ENCODE measurements at regions not wholly inside any gene's neighbourhood (a gene's known extent, or its start where the extent isn't known, plus 50 kb on each side); places are given as distances from the start of the nearest gene placed in this dataset.
"Not testable (repeated sequence)": the region's sequence is repeated elsewhere in the genome, so short reads cannot be mapped to it uniquely, and the experiment has no call there.

GRCh38 chr6:67839818-67840217 lies 795.3 kb upstream of the ADGRB3 start:
- no peak overlapping the region for H3K9ac ChIP-seq (ENCODE audit: low read length in 2 of 2)
- no peaks in the 10 kb centered on the region for H3K4me1 ChIP-seq (ENCODE audit: control insufficient read depth, insufficient read depth, low read length)
- no peaks in the 10 kb centered on the region for H3K27me3 ChIP-seq (ENCODE audit: control insufficient read depth in 1 of 2, insufficient read depth in 2 of 2, low read length in 2 of 2)
- H3K27ac ChIP-seq (ENCODE audit: low read length), result no peak overlapping the region
- H3K9me3 ChIP-seq (ENCODE audit: control insufficient read depth in 2 of 2, low read length in 2 of 2), result peaks cover 0 to 4% of the 10 kb centered on the region in 2 donors
- no peak overlapping the region for H3K4me3 ChIP-seq (ENCODE audit: low read length in 2 of 2)
- H3K36me3 ChIP-seq (ENCODE audit: control insufficient read depth in 2 of 2, insufficient read depth in 2 of 2, low read length in 2 of 2), result no peaks in the 10 kb centered on the region

GRCh38 chr6:67825201-67825895 lies 809.7 kb upstream of the ADGRB3 start:
- Histone ChIP-seq H3K27ac (ENCODE audit: low read length) (no peak overlapping the region), H3K9me3 (ENCODE audit: control insufficient read depth in 2 of 2, low read length in 2 of 2) (no peaks in the 10 kb centered on the region), H3K27me3 (ENCODE audit: control insufficient read depth in 1 of 2, insufficient read depth in 2 of 2, low read length in 2 of 2) (no peaks in the 10 kb centered on the region), H3K9ac (ENCODE audit: low read length in 2 of 2) (no peak overlapping the region), H3K4me1 (ENCODE audit: control insufficient read depth, insufficient read depth, low read length) (no peaks in the 10 kb centered on the region), H3K36me3 (ENCODE audit: control insufficient read depth in 2 of 2, insufficient read depth in 2 of 2, low read length in 2 of 2) (no peaks in the 10 kb centered on the region), H3K4me3 (ENCODE audit: low read length in 2 of 2) (no peak overlapping the region)

DNA sequence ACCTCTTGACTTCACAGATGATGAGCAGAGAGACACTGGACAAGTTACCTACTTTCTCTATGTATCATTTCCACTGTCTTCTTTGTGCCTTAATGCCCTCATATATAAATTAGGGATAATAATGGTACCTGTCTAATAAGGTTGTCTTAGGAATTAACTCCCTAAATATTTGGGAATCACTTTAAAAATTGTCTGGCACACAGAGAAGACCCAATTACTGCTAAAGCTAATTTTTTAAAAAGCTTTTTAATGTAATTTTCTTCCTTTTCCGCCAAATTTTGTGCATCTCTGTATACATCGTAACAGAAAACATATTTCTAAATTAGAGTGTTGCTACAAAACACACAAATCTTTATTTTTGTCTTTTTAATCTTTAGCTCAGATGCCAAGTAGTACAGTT lies 816.8 kb upstream of the ADGRB3 start:
- Histone ChIP-seq H3K27me3 (ENCODE audit: control insufficient read depth in 1 of 2, insufficient read depth in 2 of 2, low read length in 2 of 2) (no peaks in the 10 kb centered on the region), H3K4me1 (ENCODE audit: control insufficient read depth, insufficient read depth, low read length) (no peaks in the 10 kb centered on the region), H3K27ac (ENCODE audit: low read length) (no peak overlapping the region), H3K36me3 (ENCODE audit: control insufficient read depth in 2 of 2, insufficient read depth in 2 of 2, low read length in 2 of 2) (no peaks in the 10 kb centered on the region), H3K9me3 (ENCODE audit: control insufficient read depth in 2 of 2, low read length in 2 of 2) (no peaks in the 10 kb centered on the region), H3K4me3 (ENCODE audit: low read length in 2 of 2) (no peak overlapping the region), H3K9ac (ENCODE audit: low read length in 2 of 2) (no peak overlapping the region)

- Histone ChIP-seq H3K4me1 (ENCODE audit: control insufficient read depth, insufficient read depth, low read length) (no peaks in the 10 kb centered on the region), H3K9ac (ENCODE audit: low read length in 2 of 2) (no peak overlapping the region), H3K36me3 (ENCODE audit: control insufficient read depth in 2 of 2, insufficient read depth in 2 of 2, low read length in 2 of 2) (no peaks in the 10 kb centered on the region), H3K4me3 (ENCODE audit: low read length in 2 of 2) (no peak overlapping the region), H3K27ac (ENCODE audit: low read length) (no peak overlapping the region), H3K9me3 (ENCODE audit: control insufficient read depth in 2 of 2, low read length in 2 of 2) (peaks cover 0 to 4% of the 10 kb centered on the region in 2 donors), H3K27me3 (ENCODE audit: control insufficient read depth in 1 of 2, insufficient read depth in 2 of 2, low read length in 2 of 2) (no peaks in the 10 kb centered on the region)
Observed at GRCh38 chr6:67815623-67816022, 819.5 kb upstream of the ADGRB3 start.

GRCh38 chr6:67814262-67814661 lies 820.8 kb upstream of the ADGRB3 start:
- Histone ChIP-seq H3K9me3 (ENCODE audit: control insufficient read depth in 2 of 2, low read length in 2 of 2) (peaks cover 0 to 4% of the 10 kb centered on the region in 2 donors), H3K9ac (ENCODE audit: low read length in 2 of 2) (no peak overlapping the region), H3K4me3 (ENCODE audit: low read length in 2 of 2) (no peak overlapping the region), H3K4me1 (ENCODE audit: control insufficient read depth, insufficient read depth, low read length) (no peaks in the 10 kb centered on the region), H3K27ac (ENCODE audit: low read length) (no peak overlapping the region), H3K36me3 (ENCODE audit: control insufficient read depth in 2 of 2, insufficient read depth in 2 of 2, low read length in 2 of 2) (no peaks in the 10 kb centered on the region), H3K27me3 (ENCODE audit: control insufficient read depth in 1 of 2, insufficient read depth in 2 of 2, low read length in 2 of 2) (no peaks in the 10 kb centered on the region)

- H3K4me1 ChIP-seq (ENCODE audit: control insufficient read depth, insufficient read depth, low read length), result no peaks in the 10 kb centered on the region
- no peaks in the 10 kb centered on the region for H3K36me3 ChIP-seq (ENCODE audit: control insufficient read depth in 2 of 2, insufficient read depth in 2 of 2, low read length in 2 of 2)
- H3K4me3 ChIP-seq (ENCODE audit: low read length in 2 of 2), result no peak overlapping the region
Observed at GRCh38 chr6:67812693-67813092, 822.4 kb upstream of the ADGRB3 start.

GRCh38 chr6:67812125-67812524 lies 823.0 kb upstream of the ADGRB3 start:
- Histone ChIP-seq H3K4me3 (ENCODE audit: low read length in 2 of 2) (no peak overlapping the region), H3K4me1 (ENCODE audit: control insufficient read depth, insufficient read depth, low read length) (no peaks in the 10 kb centered on the region), H3K9me3 (ENCODE audit: control insufficient read depth in 2 of 2, low read length in 2 of 2) (peaks cover 0 to 4% of the 10 kb centered on the region in 2 donors), H3K27me3 (ENCODE audit: control insufficient read depth in 1 of 2, insufficient read depth in 2 of 2, low read length in 2 of 2) (no peaks in the 10 kb centered on the region), H3K36me3 (ENCODE audit: control insufficient read depth in 2 of 2, insufficient read depth in 2 of 2, low read length in 2 of 2) (no peaks in the 10 kb centered on the region), H3K9ac (ENCODE audit: low read length in 2 of 2) (no peak overlapping the region), H3K27ac (ENCODE audit: low read length) (no peak overlapping the region)

More at GRCh38 chr6:67812693-67813092, 822.4 kb upstream of the ADGRB3 start:
- H3K9me3 ChIP-seq (ENCODE audit: control insufficient read depth in 2 of 2, low read length in 2 of 2), result peaks cover 0 to 4% of the 10 kb centered on the region in 2 donors
- H3K27ac ChIP-seq (ENCODE audit: low read length), result no peak overlapping the region
- H3K9ac ChIP-seq (ENCODE audit: low read length in 2 of 2), result no peak overlapping the region
- no peaks in the 10 kb centered on the region for H3K27me3 ChIP-seq (ENCODE audit: control insufficient read depth in 1 of 2, insufficient read depth in 2 of 2, low read length in 2 of 2)

GRCh38 chr6:67811239-67812037 lies 823.6 kb upstream of the ADGRB3 start:
- Histone ChIP-seq H3K9me3 (ENCODE audit: control insufficient read depth in 2 of 2, low read length in 2 of 2) (peaks cover 0 to 4% of the 10 kb centered on the region in 2 donors), H3K9ac (ENCODE audit: low read length in 2 of 2) (no peak overlapping the region), H3K27ac (ENCODE audit: low read length) (no peak overlapping the region)

GRCh38 chr6:67804808-67805207 lies 830.3 kb upstream of the ADGRB3 start:
- not testable (repeated sequence) for H3K36me3 ChIP-seq (ENCODE audit: control insufficient read depth in 2 of 2, insufficient read depth in 2 of 2, low read length in 2 of 2); H3K4me1 ChIP-seq (ENCODE audit: control insufficient read depth, insufficient read depth, low read length); H3K9ac ChIP-seq (ENCODE audit: low read length in 2 of 2); H3K4me3 ChIP-seq (ENCODE audit: low read length in 2 of 2); H3K9me3 ChIP-seq (ENCODE audit: control insufficient read depth in 2 of 2, low read length in 2 of 2); H3K27ac ChIP-seq (ENCODE audit: low read length); H3K27me3 ChIP-seq (ENCODE audit: control insufficient read depth in 1 of 2, insufficient read depth in 2 of 2, low read length in 2 of 2)

More at GRCh38 chr6:67811239-67812037, 823.6 kb upstream of the ADGRB3 start:
- Histone ChIP-seq H3K36me3 (ENCODE audit: control insufficient read depth in 2 of 2, insufficient read depth in 2 of 2, low read length in 2 of 2) (no peaks in the 10 kb centered on the region), H3K4me1 (ENCODE audit: control insufficient read depth, insufficient read depth, low read length) (no peaks in the 10 kb centered on the region), H3K27me3 (ENCODE audit: control insufficient read depth in 1 of 2, insufficient read depth in 2 of 2, low read length in 2 of 2) (no peaks in the 10 kb centered on the region), H3K4me3 (ENCODE audit: low read length in 2 of 2) (no peak overlapping the region)

DNA sequence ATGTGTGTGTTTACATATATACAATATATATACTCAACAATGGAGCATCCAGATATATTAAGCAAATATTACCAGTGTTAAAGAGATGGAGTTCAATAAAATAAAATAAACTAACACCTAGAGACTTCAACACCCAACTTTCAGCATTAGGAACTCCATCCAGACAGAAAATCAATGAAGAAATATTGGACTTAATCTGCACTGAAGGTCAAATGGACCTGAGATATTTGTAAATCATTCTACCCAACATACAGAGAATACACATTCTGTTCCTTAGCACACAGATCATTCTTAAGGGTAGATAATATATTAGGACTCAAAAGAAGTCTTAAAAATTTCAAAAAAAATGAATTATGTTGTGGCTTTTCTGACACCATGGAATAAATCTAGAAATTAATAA lies 832.3 kb upstream of the ADGRB3 start:
- H3K9ac ChIP-seq (ENCODE audit: low read length in 2 of 2), result no peak overlapping the region
- no peaks in the 10 kb centered on the region for H3K9me3 ChIP-seq (ENCODE audit: control insufficient read depth in 2 of 2, low read length in 2 of 2)
- H3K4me3 ChIP-seq (ENCODE audit: low read length in 2 of 2), result no peak overlapping the region

GRCh38 chr6:67792996-67793395 lies 842.1 kb upstream of the ADGRB3 start:
- no peak overlapping the region for H3K4me3 ChIP-seq (ENCODE audit: low read length in 2 of 2)
- no peaks in the 10 kb centered on the region for H3K36me3 ChIP-seq (ENCODE audit: control insufficient read depth in 2 of 2, insufficient read depth in 2 of 2, low read length in 2 of 2)
- no peak overlapping the region for H3K27ac ChIP-seq (ENCODE audit: low read length)
- no peaks in the 10 kb centered on the region for H3K27me3 ChIP-seq (ENCODE audit: control insufficient read depth in 1 of 2, insufficient read depth in 2 of 2, low read length in 2 of 2)
- H3K4me1 ChIP-seq (ENCODE audit: control insufficient read depth, insufficient read depth, low read length), result no peaks in the 10 kb centered on the region
- no peak overlapping the region for H3K9ac ChIP-seq (ENCODE audit: low read length in 2 of 2)
- H3K9me3 ChIP-seq (ENCODE audit: control insufficient read depth in 2 of 2, low read length in 2 of 2), result no peaks in the 10 kb centered on the region

More for the DNA sequence above, 832.3 kb upstream of the ADGRB3 start:
- no peaks in the 10 kb centered on the region for H3K36me3 ChIP-seq (ENCODE audit: control insufficient read depth in 2 of 2, insufficient read depth in 2 of 2, low read length in 2 of 2)
- no peaks in the 10 kb centered on the region for H3K4me1 ChIP-seq (ENCODE audit: control insufficient read depth, insufficient read depth, low read length)
- no peak overlapping the region for H3K27ac ChIP-seq (ENCODE audit: low read length)
- no peaks in the 10 kb centered on the region for H3K27me3 ChIP-seq (ENCODE audit: control insufficient read depth in 1 of 2, insufficient read depth in 2 of 2, low read length in 2 of 2)
